GM21381 (cell line): ENCODE measurements at regions not wholly inside any gene's neighbourhood (a gene's known extent, or its start where the extent isn't known, plus 50 kb on each side); places are given as distances from the start of the nearest gene placed in this dataset.
"Not testable (repeated sequence)": the region's sequence is repeated elsewhere in the genome, so short reads cannot be mapped to it uniquely, and the experiment has no call there.

ENCODE experiments used
- ATAC-seq: cut with Tn5 transposase; IDR thresholded peaks from one replicate; pipeline ENCODE4 v1.9.1; 2021; ENCODE audit warnings: mild to moderate bottlenecking, moderate library complexity; ENCODE audit not compliant: unreplicated experiment

GRCh38 chr13:56012644-56013043 is 1128.1 kb upstream of the PRR20A start:
- no peak for ATAC-seq

GRCh38 chr13:56015919-56016318 is 1124.8 kb upstream of the PRR20A start:
- ATAC-seq, result no peak

GRCh38 chr13:56019606-56020005 is 1121.1 kb upstream of the PRR20A start:
- ATAC-seq, result no peak

GRCh38 chr13:56020425-56020824 is 1120.3 kb upstream of the PRR20A start:
- no peak for ATAC-seq

- no peak for ATAC-seq
Measured at GRCh38 chr13:56039992-56040391, 1100.7 kb upstream of the PRR20A start.

- ATAC-seq, result no peak
Measured at GRCh38 chr13:56066321-56066720, 1074.4 kb upstream of the PRR20A start.

GRCh38 chr13:56102641-56103040 is 1038.1 kb upstream of the PRR20A start:
- ATAC-seq, result no peak

- ATAC-seq, result no peak
Measured at GRCh38 chr13:56110751-56111150, 1030.0 kb upstream of the PRR20A start.

GRCh38 chr13:56134524-56134923 is 1006.2 kb upstream of the PRR20A start:
- no peak for ATAC-seq

- ATAC-seq, result no peak
Measured at GRCh38 chr13:56166864-56167263, 973.9 kb upstream of the PRR20A start.

- no peak for ATAC-seq
Measured at GRCh38 chr13:56168581-56168980, 972.1 kb upstream of the PRR20A start.

GRCh38 chr13:56173346-56173745 is 967.4 kb upstream of the PRR20A start:
- ATAC-seq, result no peak

GRCh38 chr13:56182598-56182997 is 958.1 kb upstream of the PRR20A start:
- no peak for ATAC-seq

- no peak for ATAC-seq
Measured at GRCh38 chr13:56187331-56187730, 953.4 kb upstream of the PRR20A start.

- ATAC-seq, result not testable (repeated sequence)
Measured at GRCh38 chr13:56188582-56188981, 952.1 kb upstream of the PRR20A start.

- no peak for ATAC-seq
Measured at GRCh38 chr13:56189439-56189838, 951.3 kb upstream of the PRR20A start.

GRCh38 chr13:56189978-56190377 is 950.7 kb upstream of the PRR20A start:
- no peak for ATAC-seq

- ATAC-seq, result no peak
Measured at GRCh38 chr13:56198350-56198749, 942.4 kb upstream of the PRR20A start.

- ATAC-seq, result no peak
Measured at GRCh38 chr13:56201834-56202233, 938.9 kb upstream of the PRR20A start.

GRCh38 chr13:56216221-56216620 is 924.5 kb upstream of the PRR20A start:
- no peak for ATAC-seq

GRCh38 chr13:56247692-56248091 is 893.0 kb upstream of the PRR20A start:
- ATAC-seq, result no peak

GRCh38 chr13:56271686-56272085 is 869.0 kb upstream of the PRR20A start:
- no peak for ATAC-seq

GRCh38 chr13:56283262-56283828 is 857.4 kb upstream of the PRR20A start:
- ATAC-seq, result no peak
